B cell (primary cell): ENCODE measurements at regions not wholly inside any gene's neighbourhood (a gene's known extent, or its start where the extent isn't known, plus 50 kb on each side); places are given as distances from the start of the nearest gene placed in this dataset.

Experiments
- CTCF ChIP-seq: fragments of 200-600 bp; IDR thresholded peaks from one replicate; pipeline ENCODE4 v1.8.0; 2022; ENCODE audit warnings: antibody characterized with exemption, mild to moderate bottlenecking
- EZH2 ChIP-seq: IDR thresholded peaks from 2 replicates; pipeline ENCODE4 v1.6.1; 2012; ENCODE audit warnings: borderline replicate concordance, low read depth, mild to moderate bottlenecking, moderate library complexity, low read length; ENCODE audit not compliant: insufficient read depth, poor library complexity, severe bottlenecking

DNA sequence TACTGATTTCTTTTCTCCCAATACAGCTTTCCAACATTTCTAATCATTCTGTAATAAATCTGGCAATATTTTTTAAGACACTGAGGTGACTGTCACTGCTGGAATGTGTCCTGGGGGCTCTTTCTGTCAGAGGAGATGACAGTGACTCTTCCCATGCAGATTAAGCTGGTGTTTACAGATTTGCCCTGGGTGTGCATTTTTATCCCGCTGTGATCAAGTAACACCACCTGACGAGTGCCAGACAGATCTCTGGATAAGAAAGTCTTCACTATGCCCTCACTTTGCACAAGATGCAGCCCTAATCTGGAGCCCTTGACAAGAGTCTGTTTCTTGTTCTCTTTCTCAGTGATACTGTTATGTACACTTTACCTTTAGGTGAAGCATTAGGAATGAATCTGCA is 477.7 kb downstream of the ZIC1 start:
- TF ChIP-seq CTCF (no peak), EZH2 (no peak)
